Astrocyte of the spinal cord (primary cell): ENCODE measurements at regions not wholly inside any gene's neighbourhood (a gene's known extent, or its start where the extent isn't known, plus 50 kb on each side); places are given as distances from the start of the nearest gene placed in this dataset.
A peak's percentile ranks its signal among the peaks of the same experiment; 100 is the strongest.

ENCODE experiments used
- DNase-seq: peaks from one replicate; pipeline ENCODE4 v3.0.0; 2011; ENCODE audit warnings: low read depth, low spot score
- H3K4me3 ChIP-seq: 2 replicates; pipeline ENCODE4 v1.5.1; 2011; ENCODE audit warnings: low read depth, mild to moderate bottlenecking, low read length, moderate library complexity
- CTCF ChIP-seq: IDR thresholded peaks from 2 replicates; pipeline ENCODE4 v1.5.1; 2012; ENCODE audit warnings: low read depth, mild to moderate bottlenecking, low read length, inconsistent platforms
- in situ Hi-C: cut with HindIII; loops from 2 replicates; pipeline ENCODE4 v1.10.0; 2017; ENCODE audit warnings: low sequenced_read_pairs

GRCh38 chr2:7907041-7907440, 774.8 kb upstream of the ID2 start:
- no peak for DNase-seq
- in situ Hi-C loops = no loop called here
- no peak for TF ChIP-seq CTCF
- H3K4me3 ChIP-seq = no peak overlapping the region

GRCh38 chr2:7910752-7911151, 771.1 kb upstream of the ID2 start:
- H3K4me3 ChIP-seq = no peak overlapping the region
- no peak for TF ChIP-seq CTCF
- no peak for DNase-seq
- in situ Hi-C loops = no loop called here

GRCh38 chr2:7911196-7911595, 770.7 kb upstream of the ID2 start:
- in situ Hi-C loops = no loop called here
- DNase-seq = no peak
- no peak for TF ChIP-seq CTCF
- no peak overlapping the region for H3K4me3 ChIP-seq

- in situ Hi-C loops = no loop called here
- no peak for TF ChIP-seq CTCF
- H3K4me3 ChIP-seq = no peak overlapping the region
- no peak for DNase-seq
Observed at GRCh38 chr2:7913974-7914373, 767.9 kb upstream of the ID2 start.

- peak; percentile 22 for DNase-seq
- no peak overlapping the region for H3K4me3 ChIP-seq
- in situ Hi-C loops = no loop called here
- TF ChIP-seq CTCF = no peak
Observed at GRCh38 chr2:7915302-7916091, 766.4 kb upstream of the ID2 start.

- no peak overlapping the region for H3K4me3 ChIP-seq
- TF ChIP-seq CTCF = no peak
- DNase-seq = no peak
- in situ Hi-C loops = no loop called here
Observed at GRCh38 chr2:7916670-7917069, 765.2 kb upstream of the ID2 start.
